K562 (cell line): ENCODE measurements at regions not wholly inside any gene's neighbourhood (a gene's known extent, or its start where the extent isn't known, plus 50 kb on each side); places are given as distances from the start of the nearest gene placed in this dataset.

Experiments
- GTF2A2 ChIP-seq: IDR thresholded peaks from 2 replicates; pipeline ENCODE4 v1.6.1; 2016; ENCODE audit warnings: mild to moderate bottlenecking, missing genetic modification characterization, missing compliant biosample characterization
- SETDB1 ChIP-seq: IDR thresholded peaks from one replicate; pipeline ENCODE4 v1.6.1; 2012; ENCODE audit warnings: low read length, control low read depth, inconsistent platforms
- SP1 ChIP-seq: sonication (generic); formaldehyde crosslinking; IDR thresholded peaks from 2 replicates; pipeline ENCODE4 v1.8.1; 2022; ENCODE audit warnings: mild to moderate bottlenecking, missing genetic modification reagents
- TF ChIP-seq, protein P1 (sequence below), 3 experiments: IDR thresholded peaks in 2 of 3; conservative IDR thresholded peaks in 1 of 3; 2 replicates each; pipeline ENCODE4 v1.5.1; 2011 to 2012; ENCODE audit warnings: low read length in 3 of 3, mild to moderate bottlenecking in 3 of 3, control low read depth in 2 of 3, improper control_type of control experiment in 1 of 3, inconsistent platforms in 1 of 3, low read depth in 1 of 3, mixed read lengths in 1 of 3, moderate library complexity in 1 of 3; ENCODE audit not compliant: insufficient read depth in 2 of 3
- TF ChIP-seq, protein P2 (sequence below): sonication (generic); formaldehyde crosslinking; IDR thresholded peaks from 2 replicates; pipeline ENCODE4 v1.8.1; 2022; ENCODE audit warnings: missing genetic modification reagents
- TF ChIP-seq, protein P3 (sequence below): fragments of 450-650 bp; conservative IDR thresholded peaks from 2 replicates; pipeline ENCODE4 v1.6.1; 2016; ENCODE audit warnings: missing genetic modification characterization, low read depth, mild to moderate bottlenecking, control low read depth, missing compliant biosample characterization

DNA sequence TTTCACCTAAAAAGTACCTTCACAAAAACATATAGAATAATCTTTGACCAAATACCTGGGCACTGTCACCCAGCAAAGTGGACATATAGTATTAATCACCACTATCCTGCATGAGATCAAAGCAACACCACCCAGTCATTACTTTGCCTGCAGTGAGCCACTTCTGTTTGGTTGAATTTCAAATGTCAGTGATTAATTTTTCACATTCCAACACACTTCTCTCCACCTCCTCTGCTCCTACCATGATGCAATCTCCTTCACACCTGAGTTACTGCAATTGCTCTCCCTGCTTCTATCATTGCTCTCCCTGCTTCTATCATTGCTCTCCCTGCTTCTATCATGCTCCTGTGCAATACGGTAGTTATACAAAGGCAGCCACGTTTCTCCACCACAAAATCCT lies 106.1 kb upstream of the NETO1 start:
- TF ChIP-seq SP1 (no peak), GTF2A2 (tag) (no peak), SETDB1 (no peak)
- TF ChIP-seq, protein P1, sequence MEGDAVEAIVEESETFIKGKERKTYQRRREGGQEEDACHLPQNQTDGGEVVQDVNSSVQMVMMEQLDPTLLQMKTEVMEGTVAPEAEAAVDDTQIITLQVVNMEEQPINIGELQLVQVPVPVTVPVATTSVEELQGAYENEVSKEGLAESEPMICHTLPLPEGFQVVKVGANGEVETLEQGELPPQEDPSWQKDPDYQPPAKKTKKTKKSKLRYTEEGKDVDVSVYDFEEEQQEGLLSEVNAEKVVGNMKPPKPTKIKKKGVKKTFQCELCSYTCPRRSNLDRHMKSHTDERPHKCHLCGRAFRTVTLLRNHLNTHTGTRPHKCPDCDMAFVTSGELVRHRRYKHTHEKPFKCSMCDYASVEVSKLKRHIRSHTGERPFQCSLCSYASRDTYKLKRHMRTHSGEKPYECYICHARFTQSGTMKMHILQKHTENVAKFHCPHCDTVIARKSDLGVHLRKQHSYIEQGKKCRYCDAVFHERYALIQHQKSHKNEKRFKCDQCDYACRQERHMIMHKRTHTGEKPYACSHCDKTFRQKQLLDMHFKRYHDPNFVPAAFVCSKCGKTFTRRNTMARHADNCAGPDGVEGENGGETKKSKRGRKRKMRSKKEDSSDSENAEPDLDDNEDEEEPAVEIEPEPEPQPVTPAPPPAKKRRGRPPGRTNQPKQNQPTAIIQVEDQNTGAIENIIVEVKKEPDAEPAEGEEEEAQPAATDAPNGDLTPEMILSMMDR (IDR thresholded peaks at IDR 0.05 in 2 of 3, conservative IDR thresholded peaks at IDR 0.05 in 1 of 3; ENCODE audit: insufficient read depth in 2 of 3, low read depth in 1 of 3, low read length in 3 of 3) = no peak
- TF ChIP-seq, protein P2, sequence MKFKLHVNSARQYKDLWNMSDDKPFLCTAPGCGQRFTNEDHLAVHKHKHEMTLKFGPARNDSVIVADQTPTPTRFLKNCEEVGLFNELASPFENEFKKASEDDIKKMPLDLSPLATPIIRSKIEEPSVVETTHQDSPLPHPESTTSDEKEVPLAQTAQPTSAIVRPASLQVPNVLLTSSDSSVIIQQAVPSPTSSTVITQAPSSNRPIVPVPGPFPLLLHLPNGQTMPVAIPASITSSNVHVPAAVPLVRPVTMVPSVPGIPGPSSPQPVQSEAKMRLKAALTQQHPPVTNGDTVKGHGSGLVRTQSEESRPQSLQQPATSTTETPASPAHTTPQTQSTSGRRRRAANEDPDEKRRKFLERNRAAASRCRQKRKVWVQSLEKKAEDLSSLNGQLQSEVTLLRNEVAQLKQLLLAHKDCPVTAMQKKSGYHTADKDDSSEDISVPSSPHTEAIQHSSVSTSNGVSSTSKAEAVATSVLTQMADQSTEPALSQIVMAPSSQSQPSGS (CRISPR knock-in tag) = no peak
- TF ChIP-seq, protein P3, sequence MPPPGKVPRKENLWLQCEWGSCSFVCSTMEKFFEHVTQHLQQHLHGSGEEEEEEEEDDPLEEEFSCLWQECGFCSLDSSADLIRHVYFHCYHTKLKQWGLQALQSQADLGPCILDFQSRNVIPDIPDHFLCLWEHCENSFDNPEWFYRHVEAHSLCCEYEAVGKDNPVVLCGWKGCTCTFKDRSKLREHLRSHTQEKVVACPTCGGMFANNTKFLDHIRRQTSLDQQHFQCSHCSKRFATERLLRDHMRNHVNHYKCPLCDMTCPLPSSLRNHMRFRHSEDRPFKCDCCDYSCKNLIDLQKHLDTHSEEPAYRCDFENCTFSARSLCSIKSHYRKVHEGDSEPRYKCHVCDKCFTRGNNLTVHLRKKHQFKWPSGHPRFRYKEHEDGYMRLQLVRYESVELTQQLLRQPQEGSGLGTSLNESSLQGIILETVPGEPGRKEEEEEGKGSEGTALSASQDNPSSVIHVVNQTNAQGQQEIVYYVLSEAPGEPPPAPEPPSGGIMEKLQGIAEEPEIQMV (tag) = no peak
